CMK (cell line): ENCODE measurements at regions not wholly inside any gene's neighbourhood (a gene's known extent, or its start where the extent isn't known, plus 50 kb on each side); places are given as distances from the start of the nearest gene placed in this dataset.

Experiments used
- DNase-seq: peaks from one replicate; pipeline ENCODE4 v3.0.0-alpha.2; 2010; ENCODE audit warnings: low read depth

DNA sequence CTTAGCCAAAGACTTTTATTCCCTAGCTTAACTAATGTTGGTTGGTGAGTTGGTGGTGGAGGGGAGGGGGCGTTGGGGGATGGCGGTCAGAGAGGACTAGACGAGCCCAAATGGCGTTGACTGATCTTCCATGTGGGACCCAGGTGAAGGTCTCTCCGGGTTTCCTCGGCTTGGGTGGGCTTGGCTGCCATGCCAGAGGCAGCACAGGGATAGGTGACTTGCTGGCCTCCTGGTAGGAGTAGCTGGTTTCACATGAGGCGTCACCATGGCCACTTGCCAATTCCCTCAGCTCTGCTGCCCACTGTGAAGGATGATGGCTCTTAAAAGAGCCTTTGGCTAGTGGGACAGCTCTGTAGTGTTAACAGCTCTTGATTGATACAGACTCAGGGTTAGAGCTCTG is 1337.0 kb upstream of the FAM98A start:
- DNase-seq, result no peak

DNA sequence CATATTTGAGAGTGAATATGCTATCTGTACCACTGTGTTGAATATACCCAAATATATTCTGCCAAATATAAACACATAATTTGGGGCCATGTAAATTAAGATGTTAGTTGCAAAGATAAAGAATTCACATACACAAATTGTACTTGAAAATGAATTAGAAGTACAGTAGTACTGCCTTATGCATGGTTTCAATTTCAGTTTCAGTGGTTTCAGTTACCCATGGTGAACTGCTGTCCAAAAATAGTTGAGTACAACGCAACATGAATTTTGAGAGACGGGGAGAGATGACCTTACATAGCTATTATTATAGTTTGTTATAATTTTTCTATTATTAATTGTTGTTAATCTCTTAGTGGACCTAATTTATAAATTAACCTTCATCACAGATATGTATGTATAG is 1313.0 kb upstream of the FAM98A start:
- DNase-seq, result no peak

DNA sequence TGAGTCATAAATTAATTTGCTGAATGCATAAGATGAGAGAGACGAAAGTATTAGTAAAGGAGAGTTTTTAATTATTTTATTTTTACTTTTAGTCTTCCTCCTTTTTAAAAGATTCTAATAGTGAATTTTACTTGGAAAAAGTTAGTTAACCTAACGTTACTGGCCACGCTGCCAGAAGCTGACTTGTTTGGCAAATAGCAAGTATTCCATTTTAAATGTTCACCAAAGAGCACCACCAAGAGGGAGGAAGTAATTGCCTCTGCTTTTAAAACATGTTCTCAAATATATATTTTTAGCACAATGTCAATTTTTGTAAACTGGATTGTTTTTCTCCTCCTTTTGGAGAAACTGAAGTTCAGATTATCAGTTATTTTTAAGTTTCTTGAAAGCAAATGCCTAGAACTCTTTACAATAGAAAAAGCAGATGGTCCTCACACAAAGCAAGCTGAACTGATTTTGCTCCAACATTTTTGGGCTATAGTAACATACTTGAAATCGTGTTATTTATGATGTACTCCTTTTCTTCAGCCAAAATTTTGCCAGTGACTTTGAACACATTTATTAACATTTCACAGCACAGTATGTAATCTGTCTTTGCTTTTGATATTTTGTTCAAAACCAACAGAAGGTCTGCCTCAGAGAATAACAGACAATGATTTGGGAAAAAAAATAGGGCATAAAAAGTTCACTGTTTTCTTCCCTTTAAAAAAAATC is 1311.0 kb upstream of the FAM98A start:
- no peak for DNase-seq

DNA sequence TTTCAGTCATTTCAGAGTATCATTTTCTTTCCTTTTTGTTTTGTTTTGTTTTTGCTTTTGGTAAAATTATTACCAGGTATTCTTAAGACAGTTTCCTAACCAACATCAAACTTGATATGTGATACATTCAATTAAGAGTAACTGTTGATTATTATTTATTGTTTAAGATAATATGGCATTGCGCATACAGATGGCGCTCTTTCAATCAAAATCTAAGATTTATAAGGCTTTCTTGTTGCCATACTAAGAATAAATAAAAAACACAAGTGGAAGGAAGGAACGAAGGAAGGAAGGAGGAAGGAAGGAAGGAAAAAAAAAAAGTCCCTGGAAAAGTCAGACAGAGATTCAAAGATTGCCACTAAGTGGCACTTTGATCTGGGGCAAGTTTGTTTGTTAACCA is 1308.7 kb upstream of the FAM98A start:
- DNase-seq, result no peak

DNA sequence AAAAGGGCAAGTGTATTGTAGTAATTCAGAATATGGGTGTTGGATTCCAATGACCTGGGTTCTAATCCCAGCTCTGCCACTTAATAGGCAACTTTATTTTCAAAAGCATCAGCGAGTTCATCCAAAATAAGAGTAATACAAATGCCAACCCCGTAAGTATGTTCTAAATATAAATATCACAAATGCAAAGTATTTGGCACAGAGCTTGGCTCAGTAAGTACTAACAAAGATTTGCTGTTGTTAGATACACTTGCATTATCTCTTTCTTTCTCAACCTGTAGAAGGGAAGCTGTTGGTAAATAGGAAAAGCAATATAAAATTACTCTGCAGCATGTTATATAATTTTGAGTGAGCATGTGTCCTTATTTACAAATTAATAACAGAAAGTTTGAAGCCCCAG is 1302.6 kb upstream of the FAM98A start:
- no peak for DNase-seq

DNA sequence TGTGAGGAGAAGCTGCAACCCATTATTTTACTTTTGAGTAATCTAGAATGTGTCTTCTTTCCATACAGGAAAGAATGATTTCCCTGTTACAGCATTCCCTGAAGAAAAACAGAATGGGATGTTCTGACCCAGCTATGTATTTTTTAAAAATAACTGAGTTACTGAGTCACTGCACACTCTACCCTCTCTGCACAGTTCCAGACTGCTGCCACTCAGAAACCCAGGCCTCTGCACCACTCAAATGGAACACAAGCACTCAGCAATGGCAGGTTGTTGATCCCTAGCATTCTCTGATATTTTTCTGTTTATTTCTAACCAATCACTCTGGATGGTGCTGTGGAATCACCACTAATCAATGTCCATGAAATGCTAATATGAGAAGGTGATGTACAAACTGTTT is 1300.0 kb upstream of the FAM98A start:
- DNase-seq, result no peak

DNA sequence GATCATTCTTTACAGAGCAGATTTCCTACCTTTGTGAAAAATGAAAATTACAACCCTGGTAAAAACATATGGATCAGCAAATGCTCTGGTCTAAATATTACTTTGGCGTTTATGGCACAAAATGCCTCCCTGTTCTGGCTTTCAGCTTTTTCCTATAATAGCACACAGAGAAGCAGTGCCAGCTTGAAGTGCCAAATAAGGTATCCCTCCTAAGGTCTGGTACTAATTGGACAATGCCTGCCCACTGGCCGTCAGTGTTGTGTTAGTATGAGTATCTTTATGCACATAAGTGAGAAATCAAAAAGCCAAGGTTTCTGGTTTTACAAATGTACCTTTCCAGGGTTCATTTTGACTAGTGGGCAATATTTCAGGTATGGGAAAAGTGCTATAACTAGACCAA is 1293.7 kb upstream of the FAM98A start:
- no peak for DNase-seq

DNA sequence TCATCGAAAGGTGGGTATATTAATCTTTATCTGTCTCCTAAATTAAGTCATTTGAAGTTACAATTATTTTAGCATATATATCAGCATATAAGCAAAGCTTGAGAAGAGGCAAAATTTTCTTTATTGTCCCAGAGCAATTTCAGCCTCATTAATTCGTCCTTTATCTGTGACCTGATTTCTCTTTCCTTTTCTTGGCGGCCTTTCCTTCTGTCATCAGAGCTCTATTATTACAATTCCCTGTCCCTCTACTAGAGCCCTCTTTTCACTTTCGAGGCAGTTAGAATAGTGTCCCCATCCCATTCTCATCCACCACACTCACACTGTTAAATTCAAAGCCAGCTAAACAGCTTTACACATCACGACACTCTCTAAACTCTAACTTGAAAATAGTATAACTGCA is 1293.2 kb upstream of the FAM98A start:
- DNase-seq, result no peak

DNA sequence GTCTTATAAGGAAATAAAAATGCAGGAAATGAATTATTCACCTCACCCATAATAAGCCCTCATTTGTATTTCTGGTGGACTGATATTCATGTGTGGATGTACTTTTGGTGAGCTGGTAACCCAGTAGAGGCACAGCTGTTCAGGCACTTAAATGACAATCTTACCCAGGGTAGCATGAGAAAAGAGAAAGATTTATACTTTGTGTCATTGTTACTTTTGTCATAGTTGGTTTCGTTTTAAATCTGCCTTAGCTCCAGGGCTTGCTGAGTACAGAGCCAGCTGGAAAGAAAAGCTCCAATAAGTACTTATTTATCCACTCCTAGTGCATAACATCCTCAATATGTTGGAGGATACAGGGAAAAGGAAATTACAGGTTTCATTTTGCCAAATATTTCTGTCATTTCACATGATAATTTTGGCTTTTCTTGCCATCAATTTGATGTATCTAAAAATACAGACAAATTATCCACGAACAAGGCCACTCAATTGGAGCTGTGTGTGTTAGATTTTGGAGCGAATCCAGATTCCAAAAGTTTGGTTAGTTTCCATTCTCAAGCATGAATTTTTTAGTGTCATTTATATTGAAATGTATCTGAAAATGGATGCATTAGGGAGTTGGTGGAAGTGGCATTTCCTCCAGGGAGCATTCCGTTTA is 1276.1 kb upstream of the FAM98A start:
- no peak for DNase-seq

DNA sequence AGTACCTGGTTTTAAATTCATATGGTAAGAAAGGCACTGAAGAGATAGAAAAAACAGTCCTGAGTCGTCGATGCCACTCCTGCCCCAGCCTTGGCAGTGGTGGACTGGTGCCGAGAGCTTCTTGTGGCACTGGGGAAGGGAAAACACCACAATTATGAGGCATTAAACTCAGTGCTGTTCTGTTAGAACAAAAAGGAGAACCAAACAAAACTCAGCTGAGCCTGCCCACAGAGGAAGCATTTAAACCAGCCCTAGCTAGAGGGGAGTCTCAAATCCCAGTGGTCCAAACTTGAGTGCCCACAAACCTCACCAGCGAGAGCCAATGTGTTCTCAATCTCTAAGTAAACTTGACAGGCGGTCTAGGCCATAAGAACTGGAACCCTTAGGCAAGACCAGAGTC is 1254.5 kb upstream of the FAM98A start:
- no peak for DNase-seq

DNA sequence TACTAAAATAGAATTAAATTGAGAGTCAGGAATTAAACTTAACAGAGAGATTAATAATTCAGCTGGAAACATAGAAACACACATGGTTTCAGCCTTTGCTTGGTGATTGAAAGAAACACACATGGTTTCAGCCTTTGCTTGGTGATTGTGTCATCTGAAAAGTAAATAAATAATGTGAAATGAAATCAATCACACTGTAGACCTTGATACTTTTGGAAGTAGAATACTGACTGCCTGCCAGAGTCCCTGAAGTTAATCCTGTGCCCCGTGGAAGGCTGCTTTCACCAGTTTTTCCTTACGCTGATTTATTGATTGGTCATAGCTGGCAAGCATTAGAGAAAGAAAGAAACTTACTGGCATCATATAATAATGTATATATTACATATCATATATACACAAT is 1252.7 kb upstream of the FAM98A start:
- DNase-seq, result no peak

DNA sequence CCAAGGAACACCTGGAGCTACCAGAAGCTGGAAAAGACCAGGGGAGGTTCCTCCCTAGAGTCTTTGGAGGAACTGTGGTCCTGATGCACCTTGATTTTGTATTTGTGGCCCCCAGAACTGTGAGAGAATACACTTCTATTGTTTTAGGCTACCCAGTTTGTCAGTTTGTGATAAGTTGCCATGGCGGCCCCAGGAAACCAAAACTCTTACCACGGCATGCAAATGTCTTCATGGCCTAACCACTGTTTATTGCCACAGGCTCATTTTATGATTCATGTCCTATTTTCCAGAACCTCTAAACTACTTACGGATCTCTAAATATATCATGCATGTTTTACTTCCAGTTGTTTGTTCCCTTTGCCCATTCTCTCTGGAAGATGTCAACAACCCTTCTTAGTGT is 1250.7 kb upstream of the FAM98A start:
- no peak for DNase-seq

DNA sequence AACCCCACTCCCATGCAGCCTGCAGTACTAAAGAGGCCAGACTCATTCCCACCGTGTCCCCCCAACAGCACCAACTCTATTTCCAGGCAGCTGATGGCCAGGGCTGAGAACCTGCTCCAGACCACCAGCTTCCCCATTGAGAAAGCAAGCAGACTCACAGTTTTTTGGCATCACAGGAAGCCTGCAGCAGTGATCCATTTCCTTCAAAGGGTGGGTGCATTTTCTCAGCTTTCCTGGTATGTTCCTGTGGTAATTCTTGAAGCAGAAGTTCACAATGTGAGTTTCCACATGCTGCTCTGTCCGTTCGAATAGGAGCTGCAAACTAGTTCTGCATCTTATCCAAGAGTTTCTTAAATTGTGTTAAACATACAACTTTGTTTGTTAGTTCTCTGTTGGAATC is 1249.6 kb upstream of the FAM98A start:
- no peak for DNase-seq

DNA sequence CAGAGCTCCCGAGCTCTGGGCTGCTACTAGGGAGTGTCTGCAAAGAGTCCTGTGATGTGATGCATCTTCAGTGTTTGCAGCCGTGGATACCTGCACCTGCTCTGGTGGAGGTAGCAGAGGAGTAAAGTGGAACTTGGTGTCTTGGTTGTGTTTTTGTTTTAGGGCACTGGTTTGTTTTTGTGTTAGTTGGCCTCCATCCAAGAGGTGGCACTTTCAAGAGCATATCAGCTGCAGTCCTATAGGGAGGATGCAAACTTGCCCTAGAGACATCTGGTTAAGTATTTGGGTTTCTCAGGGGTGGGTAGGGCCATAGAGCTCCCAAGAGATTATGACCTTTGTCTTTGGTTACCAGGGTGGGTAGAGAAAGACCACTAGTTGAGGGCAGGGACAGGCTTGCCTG is 1249.0 kb upstream of the FAM98A start:
- DNase-seq, result no peak

DNA sequence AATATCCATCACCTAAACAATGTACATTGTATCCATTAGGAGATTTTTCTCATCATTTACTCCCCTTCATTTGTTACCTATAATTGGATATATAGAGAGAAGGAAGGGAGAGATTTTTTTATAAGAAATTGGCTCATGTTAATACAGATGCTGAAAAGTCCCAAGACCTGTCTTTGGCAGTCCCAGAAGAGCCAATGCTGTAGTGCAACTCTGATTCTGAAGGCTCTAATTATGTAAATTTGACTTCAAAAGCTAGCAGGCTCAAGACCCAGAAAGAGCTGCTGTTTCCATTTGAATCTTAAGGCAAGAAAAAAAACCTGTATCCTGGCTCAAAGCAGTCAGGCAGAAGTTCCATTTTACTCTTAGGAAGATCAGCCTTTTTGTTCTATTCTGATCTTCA is 1245.5 kb upstream of the FAM98A start:
- no peak for DNase-seq

DNA sequence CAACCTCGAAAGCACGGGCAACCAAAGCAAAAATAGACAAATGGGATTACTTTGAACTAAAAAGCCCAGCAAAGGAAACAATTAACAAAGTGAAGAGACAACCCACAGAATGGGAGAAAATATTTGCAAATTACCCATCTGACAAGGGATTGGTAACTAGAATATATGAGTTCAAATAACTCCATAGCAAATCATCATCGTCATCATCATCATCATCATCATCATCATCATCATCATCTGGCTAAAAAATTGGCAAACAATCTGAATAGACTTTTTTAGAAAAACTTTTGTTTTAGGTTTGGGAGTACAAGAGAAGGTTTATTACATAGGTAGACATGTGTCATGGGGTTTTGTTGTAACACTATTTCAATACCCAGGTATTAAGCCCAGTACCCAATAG is 1239.3 kb upstream of the FAM98A start:
- DNase-seq, result no peak

DNA sequence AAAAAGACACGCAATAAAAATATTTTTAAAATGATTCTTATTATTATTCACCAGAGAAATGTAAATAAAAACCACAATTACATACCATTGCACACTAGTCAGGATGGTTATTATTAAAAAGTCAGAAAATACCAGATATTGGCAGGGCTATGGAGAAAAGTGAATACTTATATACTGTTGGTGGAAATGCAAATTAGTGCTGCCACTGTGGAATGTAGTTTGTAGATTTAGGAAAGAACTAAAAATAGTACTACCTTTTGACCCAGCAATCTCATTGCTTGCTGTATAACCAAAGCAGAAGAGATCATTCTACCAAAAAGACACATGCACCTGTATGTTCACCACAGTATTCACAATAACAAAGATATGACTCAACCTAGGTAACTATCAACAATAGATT is 1237.3 kb upstream of the FAM98A start:
- DNase-seq, result no peak

DNA sequence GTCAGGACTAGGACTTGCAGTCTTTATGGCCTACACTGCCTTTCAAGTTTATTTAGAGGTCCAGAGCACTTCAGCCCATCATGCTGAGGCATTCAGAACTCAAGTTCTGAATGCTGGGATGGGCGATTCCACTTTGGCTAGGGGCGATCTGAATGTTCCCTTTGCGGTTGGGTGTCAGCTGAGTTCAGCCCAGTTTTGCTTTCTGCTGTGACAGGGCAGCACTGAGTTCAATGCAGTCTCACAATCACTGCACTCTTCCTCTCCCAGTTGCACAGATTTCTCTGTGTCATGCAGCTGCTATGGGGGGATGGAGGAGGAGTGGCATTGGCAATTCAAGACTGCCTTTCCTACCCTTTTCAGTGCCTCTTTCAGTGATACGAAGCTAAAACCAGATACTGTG is 1232.0 kb upstream of the FAM98A start:
- DNase-seq, result no peak

DNA sequence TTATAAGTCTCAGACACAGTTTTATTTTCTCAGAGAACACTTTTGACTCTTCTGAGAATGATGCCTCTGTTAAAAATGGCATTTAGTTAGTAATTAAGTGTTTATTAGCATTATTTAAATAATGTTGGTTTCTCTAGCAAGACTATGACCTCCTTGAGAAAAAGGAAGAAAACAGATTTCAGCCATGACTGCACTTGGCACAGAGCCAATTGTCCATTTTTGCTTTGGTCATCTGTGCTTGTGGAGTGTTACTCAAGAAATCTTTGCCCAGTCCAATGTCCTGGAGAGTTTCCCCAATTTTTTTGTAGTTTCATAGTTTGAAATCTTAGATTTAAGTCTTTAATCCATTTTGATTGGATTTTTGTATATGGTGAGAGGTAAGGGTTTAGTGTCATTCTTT is 1229.4 kb upstream of the FAM98A start:
- DNase-seq, result no peak

DNA sequence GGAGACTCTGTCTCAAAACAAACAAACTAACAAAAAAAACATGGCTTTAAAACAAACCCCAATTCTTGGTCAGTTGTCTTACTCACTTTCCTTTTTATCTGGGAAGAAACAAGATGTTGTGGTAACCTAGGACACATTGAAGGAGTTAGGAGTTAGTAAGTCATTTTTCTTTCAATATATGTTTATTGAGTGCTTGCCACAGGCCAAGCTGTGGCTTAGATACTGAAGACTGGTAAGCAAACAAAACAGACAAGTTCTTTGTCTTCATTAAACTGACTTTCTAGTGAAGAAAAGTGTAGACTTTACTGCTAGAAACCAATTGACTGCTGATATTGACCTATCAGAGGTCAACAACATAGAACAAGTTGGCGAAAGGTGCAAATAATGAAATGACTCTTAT is 1228.3 kb upstream of the FAM98A start:
- no peak for DNase-seq

DNA sequence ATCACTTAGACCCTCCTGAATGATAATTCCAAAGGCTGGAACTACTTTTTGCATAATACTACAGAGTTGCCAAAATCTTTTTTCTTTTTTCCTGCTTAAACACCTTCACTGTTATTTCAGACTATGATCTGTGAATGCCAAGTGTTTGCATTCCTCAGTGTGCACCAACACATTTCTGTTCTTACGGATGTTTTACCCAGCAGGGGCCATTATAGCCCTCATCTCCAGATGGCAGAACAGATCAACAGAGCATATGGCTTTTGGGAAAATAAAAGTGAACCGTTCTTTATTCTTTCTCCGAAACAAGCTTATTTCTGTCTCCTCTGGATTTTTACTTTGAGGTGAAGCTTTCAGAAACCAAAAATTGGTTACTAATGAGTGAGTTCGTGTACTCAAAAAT is 1226.6 kb upstream of the FAM98A start:
- no peak for DNase-seq

DNA sequence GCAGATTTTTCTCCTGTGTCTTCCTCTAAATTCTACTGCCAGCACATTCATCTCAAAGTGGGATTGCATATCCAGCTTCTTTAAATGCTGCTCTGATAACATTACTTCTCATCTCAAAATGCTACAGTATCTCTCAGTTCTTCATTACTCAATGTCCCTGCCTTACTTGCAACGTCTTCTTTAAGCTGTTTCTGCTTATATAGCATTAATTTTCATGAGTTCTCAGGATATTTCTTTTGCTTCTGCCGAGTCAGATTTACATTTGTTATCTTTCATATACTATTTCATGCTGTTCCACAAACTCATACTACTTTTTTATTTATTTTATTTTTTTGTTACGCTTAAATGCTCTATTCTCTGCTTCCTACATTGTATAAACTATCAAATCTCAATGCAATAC is 1223.5 kb upstream of the FAM98A start:
- no peak for DNase-seq

DNA sequence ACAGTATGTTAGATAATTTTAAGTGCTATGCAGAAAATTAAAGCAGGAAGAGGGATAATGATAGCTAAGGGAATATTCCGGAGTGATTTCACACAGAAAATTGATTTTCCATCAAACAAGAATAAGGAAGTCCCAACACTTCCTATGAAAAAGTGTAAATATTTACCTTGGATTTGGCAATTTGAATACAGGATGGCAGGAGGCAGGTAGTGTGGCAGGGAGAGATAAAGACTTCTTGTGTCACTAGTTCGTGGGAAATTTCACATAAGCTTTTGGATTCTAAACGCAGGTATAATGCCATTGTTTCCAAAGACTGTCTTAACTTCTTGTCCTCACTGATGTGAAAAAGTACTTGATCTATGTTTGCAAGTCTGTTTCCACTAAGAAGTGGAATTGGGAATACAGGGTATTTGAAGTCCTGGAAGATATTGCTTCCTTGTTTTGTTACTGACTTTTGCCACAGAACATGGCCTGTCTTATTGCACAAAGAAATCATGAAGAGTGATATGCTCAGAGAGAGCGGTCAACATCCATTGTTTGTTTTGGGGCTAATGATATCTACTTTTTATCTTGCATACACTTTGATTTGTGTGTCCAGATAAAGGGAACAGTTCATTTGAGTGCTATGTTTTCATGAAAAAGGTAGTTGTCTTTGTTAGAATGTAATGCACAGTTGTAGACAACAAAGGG is 1216.1 kb upstream of the FAM98A start:
- DNase-seq, result no peak

DNA sequence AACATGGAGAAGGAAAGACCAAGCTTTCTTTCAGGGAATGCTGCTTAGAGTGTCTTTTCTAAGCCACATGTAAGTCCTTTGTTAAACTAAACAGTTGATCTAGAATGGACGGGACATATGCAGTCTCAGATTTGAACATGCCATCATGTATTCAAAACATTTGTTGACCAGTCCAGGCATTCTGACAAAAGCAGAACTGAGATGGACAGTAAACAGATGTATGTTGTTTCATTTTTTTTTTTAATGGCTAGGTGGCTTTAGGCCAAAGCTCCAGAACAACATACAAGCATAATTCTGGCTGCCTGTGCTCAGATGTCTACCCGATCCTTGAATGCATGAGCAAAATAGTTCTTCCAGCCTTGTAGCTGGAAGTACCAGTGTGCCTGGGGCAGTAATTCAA is 1211.4 kb upstream of the FAM98A start:
- DNase-seq, result no peak
